ENCODE measurements at regions not wholly inside any gene's neighbourhood (a gene's known extent, or its start where the extent isn't known, plus 50 kb on each side); places are given as distances from the start of the nearest gene placed in this dataset.

GRCh38 chr7:19437446-19437845, 271.4 kb downstream of the POLR1F start:
- DNase-seq: no peak

- no peak for DNase-seq
Observed at GRCh38 chr7:19427944-19428343, 280.9 kb downstream of the POLR1F start.

GRCh38 chr7:19421861-19422260, 276.6 kb upstream of the FERD3L start:
- DNase-seq: no peak

GRCh38 chr7:19417231-19417630, 272.0 kb upstream of the FERD3L start:
- no peak for DNase-seq

- DNase-seq: no peak
Observed at GRCh38 chr7:19415123-19415522, 269.9 kb upstream of the FERD3L start.

- DNase-seq: no peak
Observed at GRCh38 chr7:19413443-19413965, 268.3 kb upstream of the FERD3L start.

GRCh38 chr7:19410691-19411090, 265.5 kb upstream of the FERD3L start:
- DNase-seq: no peak

- DNase-seq: no peak
Observed at GRCh38 chr7:19410106-19410505, 264.9 kb upstream of the FERD3L start.

GRCh38 chr7:19408706-19409220, 263.5 kb upstream of the FERD3L start:
- DNase-seq: no peak

GRCh38 chr7:19407270-19407669, 262.0 kb upstream of the FERD3L start:
- no peak for DNase-seq

- no peak for DNase-seq
Observed at GRCh38 chr7:19405541-19405940, 260.3 kb upstream of the FERD3L start.

- DNase-seq: no peak
Observed at GRCh38 chr7:19404912-19405329, 259.7 kb upstream of the FERD3L start.

- no peak for DNase-seq
Observed at GRCh38 chr7:19403691-19404090, 258.5 kb upstream of the FERD3L start.

GRCh38 chr7:19401461-19401860, 256.2 kb upstream of the FERD3L start:
- no peak for DNase-seq

GRCh38 chr7:19400758-19401254, 255.6 kb upstream of the FERD3L start:
- DNase-seq: no peak

GRCh38 chr7:19397911-19398310, 252.7 kb upstream of the FERD3L start:
- no peak for DNase-seq

- DNase-seq: no peak
Observed at GRCh38 chr7:19392246-19392645, 247.0 kb upstream of the FERD3L start.

- DNase-seq: no peak
Observed at GRCh38 chr7:19390795-19391194, 245.6 kb upstream of the FERD3L start.

- DNase-seq: no peak
Observed at GRCh38 chr7:19381321-19381720, 236.1 kb upstream of the FERD3L start.

GRCh38 chr7:19378345-19378714, 233.1 kb upstream of the FERD3L start:
- DNase-seq: no peak

GRCh38 chr7:19377611-19378344, 232.6 kb upstream of the FERD3L start:
- no peak for DNase-seq

GRCh38 chr7:19376538-19376937, 231.3 kb upstream of the FERD3L start:
- no peak for DNase-seq

GRCh38 chr7:19375976-19376375, 230.8 kb upstream of the FERD3L start:
- DNase-seq: no peak

GRCh38 chr7:19373334-19373733, 228.1 kb upstream of the FERD3L start:
- DNase-seq: no peak

- no peak for DNase-seq
Observed at GRCh38 chr7:19369806-19370205, 224.6 kb upstream of the FERD3L start.

All from retina (tissue), 1 donor.